Fibroblast of villous mesenchyme (primary cell): ENCODE measurements at regions not wholly inside any gene's neighbourhood (a gene's known extent, or its start where the extent isn't known, plus 50 kb on each side); places are given as distances from the start of the nearest gene placed in this dataset.

Experiments
- DNase-seq: peaks from one replicate; pipeline ENCODE4 v3.0.0-alpha.2; 2010; ENCODE audit warnings: low read depth
- H3K4me3 ChIP-seq: 2 replicates; pipeline ENCODE4 v1.5.1; 2011; ENCODE audit warnings: low read depth, mild to moderate bottlenecking, low read length
- CTCF ChIP-seq: IDR thresholded peaks from 2 replicates; pipeline ENCODE4 v1.5.1; 2012; ENCODE audit warnings: low read depth, mild to moderate bottlenecking, low read length; ENCODE audit not compliant: insufficient read depth

GRCh38 chr14:71780075-71780474, 152.2 kb upstream of the RGS6 start:
- TF ChIP-seq CTCF: no peak
- no peak overlapping the region for H3K4me3 ChIP-seq
- no peak for DNase-seq

GRCh38 chr14:71780822-71781221, 151.4 kb upstream of the RGS6 start:
- no peak for TF ChIP-seq CTCF
- DNase-seq: no peak
- no peak overlapping the region for H3K4me3 ChIP-seq

GRCh38 chr14:71783088-71783487, 149.1 kb upstream of the RGS6 start:
- no peak for TF ChIP-seq CTCF
- DNase-seq: no peak

GRCh38 chr14:71783786-71784185, 148.4 kb upstream of the RGS6 start:
- H3K4me3 ChIP-seq: no peak overlapping the region
- DNase-seq: no peak
- no peak for TF ChIP-seq CTCF

More at GRCh38 chr14:71783088-71783487, 149.1 kb upstream of the RGS6 start:
- H3K4me3 ChIP-seq: no peak overlapping the region

- no peak for TF ChIP-seq CTCF
- no peak for DNase-seq
- no peak overlapping the region for H3K4me3 ChIP-seq
Measured at GRCh38 chr14:71789005-71789404, 143.2 kb upstream of the RGS6 start.

- DNase-seq: no peak
- no peak overlapping the region for H3K4me3 ChIP-seq
- TF ChIP-seq CTCF: no peak
Measured at GRCh38 chr14:71799841-71800240, 132.4 kb upstream of the RGS6 start.

- no peak for DNase-seq
- no peak for TF ChIP-seq CTCF
- H3K4me3 ChIP-seq: no peak overlapping the region
Measured at GRCh38 chr14:71800878-71801277, 131.4 kb upstream of the RGS6 start.
